SU-DHL-6 (cell line): ENCODE measurements at regions not wholly inside any gene's neighbourhood (a gene's known extent, or its start where the extent isn't known, plus 50 kb on each side); places are given as distances from the start of the nearest gene placed in this dataset.

ENCODE experiments used
- CTCF ChIP-seq: fragments of 200-600 bp; sonication (generic); IDR thresholded peaks from one replicate; pipeline ENCODE4 v1.5.1; 2017; ENCODE audit warnings: antibody characterized with exemption, mild to moderate bottlenecking, low read length, moderate library complexity; ENCODE audit not compliant: insufficient read depth, poor library complexity, severe bottlenecking
- EZH2phosphoT487 ChIP-seq: fragments of 200-600 bp; sonication (generic), shearing (Covaris generic); conservative IDR thresholded peaks from 2 replicates; pipeline ENCODE4 v1.6.1; 2018; ENCODE audit warnings: mild to moderate bottlenecking, antibody characterized with exemption, low read length, moderate library complexity, mixed read lengths

GRCh38 chr14:76953311-76953945 lies 75.1 kb downstream of the IRF2BPL start:
- TF ChIP-seq CTCF = no peak
- TF ChIP-seq EZH2phosphoT487 = no peak
